Fibroblast of skin of left biceps (primary cell): ENCODE measurements at regions not wholly inside any gene's neighbourhood (a gene's known extent, or its start where the extent isn't known, plus 50 kb on each side); places are given as distances from the start of the nearest gene placed in this dataset.
"Not testable (repeated sequence)": the region's sequence is repeated elsewhere in the genome, so short reads cannot be mapped to it uniquely, and the experiment has no call there.

ENCODE experiments used
- DNase-seq, 2 experiments: peaks; one replicate each; pipeline ENCODE4 v3.0.0-alpha.2; 2013; ENCODE audit warnings: low read depth in 2 of 2

DNA sequence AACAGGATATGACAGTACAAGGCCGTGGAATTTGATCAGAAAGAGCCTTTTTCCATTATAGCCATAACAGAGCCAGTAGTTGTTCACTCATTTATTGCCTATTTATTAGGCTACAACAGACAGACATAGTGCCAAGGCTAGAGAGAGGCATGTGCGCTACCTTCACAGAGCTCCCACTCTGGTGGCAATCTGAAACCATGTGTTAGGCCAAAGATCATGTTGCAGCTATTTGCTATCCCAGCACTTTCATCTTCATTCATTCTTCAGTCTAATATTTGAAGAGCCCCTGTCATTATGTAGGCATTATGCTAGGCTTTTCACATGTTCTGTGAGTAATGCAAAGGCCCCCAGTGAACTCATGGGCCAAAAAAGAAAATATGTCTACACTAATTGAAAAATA, 404.8 kb downstream of the IGSF11 start:
- DNase-seq, result no peak

- DNase-seq, result no peak
Measured at GRCh38 chr3:118635711-118636110, 398.9 kb downstream of the IGSF11 start.

DNA sequence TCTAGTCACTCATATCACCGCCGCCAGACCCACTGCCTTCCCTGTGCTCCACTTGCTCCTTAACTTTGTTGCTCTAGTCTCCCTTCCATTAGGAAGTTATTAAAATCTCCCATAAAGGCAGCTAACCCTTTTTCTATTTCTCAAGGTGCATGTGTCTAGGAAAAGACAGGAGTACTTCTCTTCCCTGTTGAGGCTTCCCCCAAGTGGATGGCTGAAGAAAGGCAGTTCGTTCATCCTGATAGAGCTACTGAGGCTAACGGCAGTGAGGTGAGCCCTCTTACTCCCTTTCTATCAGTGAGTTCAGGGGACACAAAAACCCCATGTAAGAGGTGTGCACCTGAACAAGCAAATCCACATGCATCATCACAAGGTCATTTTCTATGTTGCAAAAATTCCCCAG, 397.8 kb downstream of the IGSF11 start:
- DNase-seq, result no peak

DNA sequence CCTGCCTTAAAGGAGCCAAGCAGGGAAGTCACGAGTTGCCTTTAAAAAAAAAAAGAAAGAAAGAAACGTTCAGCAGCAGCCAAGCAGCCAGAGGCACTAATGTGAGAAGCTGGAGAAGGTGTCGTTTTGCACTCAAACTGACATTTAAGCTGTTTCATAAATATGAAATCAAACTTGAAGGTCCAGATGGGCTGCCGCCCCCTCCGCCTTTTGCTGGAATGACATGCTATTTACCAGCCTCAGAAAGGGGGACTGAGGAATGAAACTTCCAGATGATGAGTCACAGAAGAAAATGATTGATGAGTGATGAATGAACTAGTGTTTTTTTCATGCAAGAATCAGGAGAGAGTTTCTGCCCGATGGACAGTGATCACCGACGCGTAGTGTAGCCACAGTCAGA, 396.8 kb downstream of the IGSF11 start:
- no peak for DNase-seq

- no peak for DNase-seq
Measured at GRCh38 chr3:118641608-118642007, 393.0 kb downstream of the IGSF11 start.

- no peak for DNase-seq
Measured at GRCh38 chr3:118671192-118671591, 363.5 kb downstream of the IGSF11 start.

- DNase-seq, result no peak
Measured at GRCh38 chr3:118675305-118675704, 359.3 kb downstream of the IGSF11 start.

DNA sequence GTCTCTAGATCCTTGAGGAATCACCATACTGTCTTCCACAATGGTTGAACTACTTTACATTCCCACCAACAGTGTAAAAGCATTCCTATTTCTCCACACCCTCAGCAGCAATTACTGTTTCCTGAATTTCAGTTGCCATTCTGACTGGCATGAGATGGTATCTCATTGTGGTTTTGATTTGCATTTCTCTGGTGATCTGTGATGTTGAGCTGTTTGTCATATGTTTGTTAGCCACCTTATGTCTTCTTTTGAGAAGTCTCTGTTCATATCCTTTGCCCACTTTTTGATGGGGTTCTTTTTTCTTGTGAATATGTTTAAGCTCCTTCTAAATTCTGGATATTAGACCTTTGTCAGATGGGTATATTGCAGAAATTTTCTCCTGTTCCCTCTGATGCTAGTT, 356.0 kb downstream of the IGSF11 start:
- DNase-seq, result not testable (repeated sequence)

GRCh38 chr3:118682921-118683320, 351.7 kb downstream of the IGSF11 start:
- no peak for DNase-seq

GRCh38 chr3:118683636-118684035, 351.0 kb downstream of the IGSF11 start:
- no peak for DNase-seq

- DNase-seq, result no peak
Measured at GRCh38 chr3:118688396-118688884, 346.2 kb downstream of the IGSF11 start.

DNA sequence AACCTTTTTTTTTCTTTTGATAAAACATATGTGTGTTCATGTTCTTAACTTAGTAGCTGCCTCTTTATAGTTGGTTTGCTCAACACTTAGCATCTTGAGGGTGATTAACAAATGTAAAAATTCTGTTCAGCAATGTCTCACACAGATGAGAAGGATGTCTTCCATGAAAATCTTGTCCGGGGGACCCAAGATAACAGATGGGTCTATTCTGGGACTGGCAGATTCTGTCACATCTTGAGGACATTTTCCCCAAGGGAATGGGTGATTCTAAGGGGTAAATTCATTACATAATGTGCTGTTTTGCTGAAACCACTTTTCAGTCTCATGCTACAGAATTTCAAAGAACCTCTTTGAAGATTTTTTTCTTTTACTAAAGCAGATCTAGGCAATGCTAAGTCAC, 342.2 kb downstream of the IGSF11 start:
- DNase-seq, result no peak

DNA sequence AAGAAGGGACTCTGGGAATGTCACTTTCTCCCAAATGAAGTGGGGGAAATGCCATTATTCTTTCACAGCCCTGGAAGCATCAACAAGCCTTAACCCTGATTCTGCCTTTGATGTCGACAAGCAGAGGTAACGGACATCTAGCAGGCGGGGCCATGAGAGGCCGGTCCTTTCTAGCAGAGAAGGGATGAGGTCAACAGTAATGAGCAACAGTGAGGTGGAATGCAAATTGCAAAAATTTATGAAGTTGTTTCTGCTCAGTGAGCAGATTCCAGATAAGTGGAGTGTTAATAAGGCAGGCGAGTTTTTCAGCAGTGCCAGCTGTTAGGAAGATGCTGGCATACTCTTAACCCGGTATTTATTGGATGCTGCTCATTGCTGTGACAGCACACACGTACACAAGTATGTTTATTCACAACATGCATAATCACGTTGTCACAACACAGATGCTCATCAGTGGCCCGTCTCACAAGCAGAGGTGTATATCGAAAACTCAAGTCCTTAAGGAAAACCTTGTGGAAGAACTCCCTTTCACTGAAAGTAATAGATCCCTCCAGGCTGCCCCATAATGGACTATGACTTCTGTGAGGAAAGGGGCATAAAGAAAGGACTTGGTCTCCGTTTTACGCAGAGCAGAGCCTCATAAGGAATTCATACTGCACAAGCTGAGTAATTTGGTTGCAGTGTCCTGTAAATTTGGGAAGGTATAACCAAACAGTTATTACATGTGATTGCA, 329.0 kb downstream of the IGSF11 start:
- no peak for DNase-seq

DNA sequence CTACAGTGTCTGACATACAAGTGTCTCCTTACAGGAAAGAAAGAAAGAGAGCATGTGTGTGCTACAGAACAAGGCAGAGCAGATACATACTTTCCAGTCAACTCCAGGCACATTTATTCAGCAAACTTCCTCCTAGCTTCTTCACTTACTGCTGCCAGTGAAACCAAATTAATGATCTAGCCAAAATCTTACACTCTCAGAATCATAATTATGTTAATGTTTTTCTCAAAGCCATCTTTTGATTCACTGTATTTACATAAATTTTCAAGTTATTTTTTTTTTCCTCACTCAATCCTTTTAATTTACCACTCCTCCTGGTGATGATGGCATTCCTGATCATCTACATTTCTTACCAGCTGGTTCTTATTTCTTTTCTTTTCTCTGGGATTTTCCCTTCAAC, 326.7 kb downstream of the IGSF11 start:
- no peak for DNase-seq

DNA sequence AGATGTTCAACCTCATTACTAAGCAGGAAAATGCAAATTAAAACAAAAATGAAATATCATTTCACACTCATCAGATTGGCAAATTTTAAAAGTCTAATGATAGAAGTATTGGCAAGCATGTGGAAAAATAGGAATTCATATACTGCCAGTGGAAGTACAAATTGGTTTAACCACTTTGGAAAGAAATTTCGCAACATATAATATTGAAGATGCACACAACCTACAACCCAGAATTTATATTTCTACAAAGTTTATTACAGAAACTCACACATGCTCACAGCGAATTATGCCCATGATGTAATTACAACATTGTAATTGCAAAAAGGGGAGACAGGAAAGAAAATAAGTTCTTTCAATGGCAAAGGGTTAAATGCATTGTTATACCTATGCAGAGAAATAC, 324.1 kb downstream of the IGSF11 start:
- DNase-seq, result no peak

DNA sequence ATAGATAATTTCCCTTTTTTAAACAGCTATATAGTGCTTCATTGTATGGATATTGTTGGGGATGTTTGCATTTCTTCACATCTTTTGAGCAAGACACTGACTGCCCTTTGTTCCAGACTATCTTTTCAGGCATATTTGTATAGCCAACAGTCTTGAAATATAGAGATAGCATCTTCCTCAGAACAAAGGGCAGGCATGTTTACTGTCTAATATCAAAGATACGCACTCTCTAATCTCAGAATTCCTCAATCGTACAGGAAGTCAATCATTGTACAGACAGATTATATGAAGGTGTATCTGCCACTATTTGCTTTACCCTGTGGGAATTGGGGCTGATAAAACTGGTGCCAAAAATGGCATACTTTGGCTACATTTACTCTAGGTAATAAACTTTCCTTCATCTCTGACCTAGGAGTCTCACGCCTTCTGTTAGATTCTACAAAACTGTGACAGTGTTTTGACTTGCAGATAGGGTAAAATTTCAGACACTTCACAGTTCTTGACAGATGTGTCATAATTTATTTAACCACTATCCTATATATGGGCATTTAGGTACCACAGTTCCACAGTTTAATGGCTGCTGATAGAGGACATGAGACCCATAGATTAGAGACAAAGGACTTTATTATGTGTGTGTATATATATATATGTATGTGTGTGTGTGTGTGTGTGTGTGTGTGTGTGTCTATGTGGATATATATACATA, 321.0 kb downstream of the IGSF11 start:
- no peak for DNase-seq

GRCh38 chr3:118714800-118715199, 319.8 kb downstream of the IGSF11 start:
- no peak for DNase-seq

GRCh38 chr3:118729546-118729945, 305.1 kb downstream of the IGSF11 start:
- no peak for DNase-seq

DNA sequence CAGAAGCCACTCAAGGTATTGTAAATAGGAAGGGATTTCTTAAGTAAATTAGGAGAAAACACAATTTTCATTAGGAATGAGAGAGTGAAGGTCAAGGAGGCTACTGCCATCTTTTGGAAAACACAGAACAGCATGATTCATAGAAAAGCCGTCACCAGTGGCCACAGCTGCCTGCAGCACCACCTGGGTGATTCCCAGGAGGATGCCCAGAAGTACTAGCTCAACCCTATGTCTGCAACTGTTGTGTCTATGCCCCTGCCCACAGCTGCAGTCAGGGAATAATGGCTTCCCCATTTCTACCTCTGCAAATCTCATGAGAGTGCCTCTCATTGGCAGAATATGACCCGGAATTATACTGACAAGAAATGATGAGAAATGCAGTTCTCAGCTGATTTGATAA, 300.0 kb downstream of the IGSF11 start:
- DNase-seq, result no peak

- no peak for DNase-seq
Measured at GRCh38 chr3:118736107-118736506, 298.5 kb downstream of the IGSF11 start.

- no peak for DNase-seq
Measured at GRCh38 chr3:118740722-118741290, 293.8 kb downstream of the IGSF11 start.

GRCh38 chr3:118742760-118743159, 291.9 kb downstream of the IGSF11 start:
- no peak for DNase-seq

- no peak for DNase-seq
Measured at GRCh38 chr3:118744186-118744585, 290.5 kb downstream of the IGSF11 start.
